HUDEP-2 (cell line): ENCODE measurements at regions not wholly inside any gene's neighbourhood (a gene's known extent, or its start where the extent isn't known, plus 50 kb on each side); places are given as distances from the start of the nearest gene placed in this dataset.
A peak's percentile ranks its signal among the peaks of the same experiment; 100 is the strongest.
"Not testable (repeated sequence)": the region's sequence is repeated elsewhere in the genome, so short reads cannot be mapped to it uniquely, and the experiment has no call there.

Source experiments
- DNase-seq, 76 experiments: peaks; one replicate each; lab custom pipeline; 2025; ENCODE audit not compliant: unreplicated experiment in 76 of 76; lab: John Stamatoyannopoulos, UW

DNA sequence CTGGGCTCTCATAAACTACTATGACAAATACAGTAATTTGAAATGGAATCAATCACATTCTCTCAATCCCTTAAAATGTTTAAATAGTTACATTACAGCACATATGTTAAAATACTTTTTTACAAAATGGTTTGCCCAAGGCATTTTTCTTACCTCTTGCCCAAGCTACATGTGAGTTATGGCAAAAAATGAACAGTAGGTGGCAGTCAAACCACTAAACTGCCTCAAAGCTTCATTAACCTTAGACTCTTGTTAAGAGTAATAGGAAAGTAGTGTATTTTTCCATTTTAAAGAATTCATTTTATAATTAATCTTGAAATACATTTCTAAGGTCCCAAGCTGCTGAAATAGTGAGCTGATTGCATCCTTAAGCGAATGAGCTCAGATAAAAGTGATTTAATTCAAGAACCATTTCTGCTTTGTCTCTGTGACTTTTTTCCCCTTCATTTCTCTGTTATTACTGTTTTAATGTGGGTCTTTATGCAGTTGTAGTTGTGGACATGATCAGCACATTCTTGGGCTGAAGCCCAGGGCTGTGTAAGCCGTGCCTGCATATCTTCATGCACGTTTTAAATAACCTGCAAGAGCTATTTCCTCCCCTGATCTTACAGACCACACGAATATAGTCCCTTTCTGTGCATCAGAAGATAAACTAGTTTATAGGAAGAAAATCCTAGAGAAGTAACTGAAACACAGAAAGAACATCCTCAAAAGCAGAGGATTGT lies 311.8 kb downstream of the LNPK start:
- peak in 31 of 76 experiments; percentile 1 to 58 (median 33) for DNase-seq

DNA sequence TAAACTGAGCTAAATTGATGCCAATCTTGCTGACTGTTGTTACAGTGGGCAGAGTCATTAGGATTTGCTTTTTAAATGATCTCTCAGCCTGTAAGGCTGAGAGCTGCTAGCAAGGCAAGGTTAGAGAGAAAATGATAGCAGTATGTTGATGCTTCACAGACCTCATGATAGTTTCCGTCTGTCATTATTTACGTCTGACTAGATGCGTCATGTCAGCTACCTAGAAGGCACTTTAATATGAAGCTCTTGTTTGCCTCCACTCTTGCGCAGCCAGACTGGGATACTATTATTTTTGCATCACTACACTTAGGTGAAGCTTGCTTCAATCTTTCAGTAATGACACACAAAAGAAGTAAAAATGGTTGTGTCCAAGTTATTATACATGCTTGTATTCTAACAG lies 313.8 kb downstream of the LNPK start:
- no peak for DNase-seq

DNA sequence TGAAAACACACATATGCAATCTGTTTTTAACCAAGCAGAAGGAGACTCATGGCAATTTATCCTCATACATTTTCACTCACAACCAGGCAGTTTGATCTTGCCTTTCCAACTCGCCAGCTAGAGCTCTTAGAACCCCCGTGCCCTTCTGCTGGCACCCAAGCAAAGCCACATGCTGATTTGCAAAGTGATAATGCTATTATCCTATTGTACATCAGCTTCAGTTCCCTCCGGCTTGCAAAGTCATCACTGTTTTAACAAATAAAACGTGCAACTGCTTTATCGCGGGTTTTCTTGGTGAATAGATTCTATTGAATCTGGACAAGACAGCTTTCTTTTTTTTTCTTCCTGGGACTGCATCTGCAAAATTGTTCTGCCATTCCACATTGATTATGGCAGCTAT lies 314.6 kb downstream of the LNPK start:
- no peak for DNase-seq

DNA sequence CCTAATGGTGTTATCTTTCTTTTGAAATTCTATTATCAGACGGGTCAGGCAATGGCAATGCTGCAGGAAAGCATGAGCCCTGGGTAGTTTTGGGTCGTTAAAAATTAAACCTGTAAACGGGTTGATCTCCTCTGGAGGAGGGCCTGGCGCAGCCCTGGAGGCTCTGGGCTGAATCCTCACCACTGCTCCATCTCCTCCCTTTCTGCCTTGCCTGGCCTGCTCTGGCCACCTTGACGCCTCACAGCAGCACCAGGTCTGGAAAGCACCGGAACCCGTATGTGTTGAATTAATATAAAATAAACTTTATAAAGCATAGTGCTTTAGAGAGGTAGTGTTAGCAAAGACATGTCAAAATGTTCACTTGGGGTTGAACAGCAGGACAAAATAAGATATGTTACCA lies 316.1 kb downstream of the LNPK start:
- no peak for DNase-seq

DNA sequence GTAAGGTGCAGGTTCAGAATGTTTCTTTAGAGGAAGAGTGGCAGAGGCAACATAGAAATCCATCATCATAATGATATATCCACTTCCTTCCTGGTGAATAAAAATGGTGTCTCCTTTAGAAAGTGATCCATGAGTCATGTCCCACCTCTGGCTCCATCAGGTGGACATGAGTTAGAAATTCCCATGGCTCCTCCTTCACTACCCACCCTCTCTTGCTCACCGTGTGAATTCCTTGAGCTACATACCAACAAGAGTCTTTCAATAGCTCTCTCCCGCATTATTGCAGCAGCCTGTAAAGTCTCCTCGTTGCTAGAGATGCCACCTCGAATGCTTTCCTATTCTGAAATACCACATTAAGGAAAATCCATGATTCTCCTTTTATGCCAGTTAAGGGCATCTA lies 317.6 kb downstream of the LNPK start:
- DNase-seq: no peak

DNA sequence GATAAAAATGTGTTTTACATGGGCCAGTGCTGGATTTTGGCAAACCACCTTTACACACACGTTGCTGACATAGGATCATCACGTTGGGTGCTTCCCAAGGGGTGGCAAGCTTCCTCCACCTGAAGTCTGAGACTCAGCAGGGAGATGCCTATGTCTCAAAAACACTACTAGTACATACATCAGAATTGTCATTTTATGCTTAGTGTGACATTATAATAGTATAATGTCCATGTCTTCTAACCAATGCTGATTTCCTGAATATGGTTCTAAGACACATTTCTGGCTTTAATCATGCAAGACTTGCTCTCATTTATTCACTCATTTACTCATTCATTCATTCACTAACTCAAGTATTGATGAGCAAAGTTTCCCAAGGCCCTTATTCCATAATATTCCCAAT lies 322.3 kb downstream of the LNPK start:
- DNase-seq: no peak

DNA sequence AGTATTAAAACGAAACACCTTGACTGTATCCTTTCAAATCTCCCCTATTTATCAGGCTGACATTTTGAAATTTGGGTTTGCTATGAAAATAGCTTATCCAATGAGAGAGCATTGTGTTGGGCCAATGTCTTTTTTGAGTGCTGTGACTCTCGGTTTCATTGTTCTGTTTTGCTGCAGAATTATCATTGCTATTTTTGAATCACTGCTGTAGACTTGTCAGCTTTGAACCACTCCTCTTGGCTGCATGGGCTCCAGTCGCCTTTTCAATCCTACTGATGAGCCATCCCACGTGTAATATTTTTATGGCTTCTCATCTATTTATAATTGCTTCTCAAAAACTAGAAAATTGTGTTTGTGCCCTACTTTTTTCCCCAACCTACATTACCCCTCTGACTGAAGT lies 322.8 kb downstream of the LNPK start:
- DNase-seq: no peak

DNA sequence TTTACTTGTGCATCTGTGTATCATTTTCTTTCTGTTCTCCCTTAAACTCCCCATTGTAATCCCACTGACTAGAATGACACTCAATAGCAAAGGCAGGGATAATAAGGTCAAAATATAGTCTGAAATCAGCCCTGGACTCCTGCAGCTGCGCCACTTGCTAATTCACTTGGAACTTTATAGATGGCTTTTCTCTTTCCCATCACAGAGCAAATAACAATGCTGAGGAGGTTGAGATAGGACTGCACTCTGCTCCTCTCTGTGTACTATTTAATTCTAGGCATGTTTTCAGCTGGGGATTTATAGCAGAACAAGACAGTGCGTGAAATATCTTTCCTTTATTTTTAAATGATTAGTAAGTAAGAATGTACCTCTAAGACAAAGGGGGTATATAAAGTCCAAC lies 324.2 kb downstream of the LNPK start:
- no peak for DNase-seq

DNA sequence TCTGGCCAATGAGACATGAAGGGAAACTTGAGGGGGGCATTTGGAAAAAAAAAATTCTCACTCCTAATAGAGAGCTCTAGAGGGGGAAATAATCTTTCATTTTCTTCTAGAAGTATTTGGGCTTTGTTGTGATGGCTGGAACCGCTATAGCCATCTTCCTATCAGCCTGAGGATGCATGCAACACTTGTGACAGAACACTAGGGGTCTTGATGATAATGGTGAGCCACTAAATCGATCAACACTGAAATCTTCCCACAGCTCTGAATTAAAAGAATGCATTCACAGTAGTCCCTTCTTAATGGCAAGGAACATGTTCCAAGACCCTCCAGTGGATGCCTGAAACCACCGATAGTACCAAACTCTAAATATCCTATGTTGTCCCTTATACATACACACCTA lies 325.3 kb downstream of the LNPK start:
- no peak for DNase-seq

DNA sequence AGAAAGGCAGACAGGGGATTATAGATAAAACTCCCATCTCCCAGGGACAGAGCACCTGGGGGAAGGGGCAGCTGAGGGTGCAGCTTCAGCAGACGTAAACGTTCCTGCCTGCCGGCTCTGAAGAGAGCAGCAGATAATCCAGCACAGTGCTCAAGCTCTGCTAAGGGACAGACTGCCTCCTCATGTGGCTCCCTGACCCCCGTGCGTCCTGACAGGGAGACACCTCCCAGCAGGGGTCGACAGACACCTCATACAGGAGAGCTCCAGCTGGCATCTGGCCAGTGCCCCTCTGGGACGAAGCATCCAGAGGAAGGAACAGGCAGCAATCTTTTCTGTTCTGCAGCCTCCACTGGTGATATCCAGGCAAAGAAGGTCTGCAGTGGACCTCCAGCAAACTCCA lies 333.3 kb downstream of the LNPK start:
- not testable (repeated sequence) for DNase-seq

DNA sequence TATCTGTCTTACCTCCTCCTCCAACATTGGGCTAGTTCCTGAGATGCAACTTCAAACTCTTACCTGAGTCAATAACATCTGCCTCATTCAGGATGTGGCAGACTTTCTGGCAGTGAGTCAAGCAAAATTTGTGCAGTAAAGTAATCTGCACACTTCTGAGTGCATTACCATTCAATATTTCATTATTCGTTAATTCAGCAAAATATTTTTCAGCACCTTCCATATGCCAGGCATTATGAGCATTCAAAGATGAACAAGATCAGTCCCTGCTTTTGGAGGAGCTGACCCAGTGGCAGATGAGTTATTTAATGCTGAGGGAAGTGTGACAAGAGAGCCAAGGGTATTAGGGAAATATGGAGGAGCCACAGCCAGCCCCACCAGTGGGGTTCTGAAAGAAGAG lies 339.7 kb downstream of the LNPK start:
- no peak for DNase-seq

DNA sequence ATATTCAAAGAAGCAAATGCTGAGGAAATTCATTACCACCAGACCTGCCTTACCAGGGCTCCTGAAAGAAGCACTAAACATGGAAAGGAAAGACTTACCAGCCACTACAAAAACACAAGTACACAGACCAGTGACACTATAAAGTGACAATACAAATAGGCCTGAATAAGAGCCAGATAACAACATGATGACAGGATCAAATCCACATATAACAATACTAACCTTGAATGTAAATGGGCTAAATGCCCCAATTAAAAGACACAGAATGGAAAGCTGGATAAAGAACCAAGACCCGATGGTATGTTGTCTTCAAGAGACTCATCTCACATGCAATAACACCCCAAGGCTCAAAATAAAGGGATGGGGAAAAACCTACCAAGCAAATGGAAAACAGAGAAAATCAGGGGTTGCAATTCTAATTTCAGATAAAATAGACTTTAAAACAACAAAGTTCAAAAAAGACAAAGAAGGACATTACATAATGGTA lies 353.4 kb downstream of the LNPK start:
- DNase-seq: no peak

DNA sequence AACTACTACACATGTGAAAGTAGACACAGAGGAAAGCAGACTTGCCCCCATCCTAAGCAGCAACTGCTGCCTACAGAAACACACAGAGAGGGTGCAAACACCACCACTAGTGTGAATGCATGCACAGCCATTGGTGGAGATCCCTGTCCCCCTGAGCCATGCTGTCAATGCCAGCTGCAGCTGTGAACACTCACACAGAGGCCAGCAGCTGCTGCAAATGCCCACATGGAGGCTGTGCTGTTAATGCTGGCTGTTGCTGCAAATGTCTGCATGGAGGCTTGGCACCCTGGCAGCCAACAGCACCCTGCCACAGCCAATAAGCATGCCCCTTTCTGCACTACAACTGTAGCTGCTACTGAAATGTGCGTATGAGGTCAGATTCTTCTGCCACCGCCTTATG lies 355.0 kb downstream of the LNPK start:
- no peak for DNase-seq

DNA sequence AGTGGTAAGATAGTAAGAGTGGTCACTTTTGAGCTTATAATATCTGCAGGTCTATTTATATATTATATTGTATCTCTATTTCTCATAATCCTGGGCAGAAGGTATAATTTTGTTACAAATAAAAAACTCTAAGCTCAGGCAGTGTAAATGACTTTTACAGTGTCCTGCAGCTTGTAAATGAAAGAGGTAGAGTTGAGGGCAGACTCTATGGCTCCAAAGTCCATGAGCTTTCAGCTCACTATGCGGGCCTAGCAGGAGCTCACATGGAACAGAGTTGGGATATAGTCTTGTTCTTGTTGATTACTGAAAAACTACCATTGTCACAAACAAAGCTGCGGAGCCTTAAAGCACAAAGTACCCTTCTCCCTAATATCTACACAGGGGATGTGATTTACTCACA lies 361.4 kb downstream of the LNPK start:
- no peak for DNase-seq

DNA sequence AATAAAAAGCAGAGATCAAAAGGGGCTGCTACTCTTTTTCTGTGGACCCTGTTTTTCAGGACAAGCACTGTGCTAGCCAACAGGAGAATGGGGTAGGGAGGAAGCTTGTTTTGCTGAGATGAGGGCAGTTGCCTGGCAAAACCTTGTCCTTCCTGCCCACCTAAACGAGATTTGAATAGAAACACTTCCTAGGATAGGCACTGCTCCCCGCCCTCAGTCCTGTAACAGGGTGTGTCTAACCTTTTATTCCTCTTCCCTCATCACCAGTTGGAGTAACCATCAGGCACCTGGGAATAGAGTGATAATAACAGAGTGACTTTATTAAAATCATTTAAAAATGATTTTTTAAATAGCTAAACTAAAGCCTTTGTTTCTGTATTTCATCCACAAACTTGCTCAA lies 368.8 kb downstream of the LNPK start:
- DNase-seq: no peak

DNA sequence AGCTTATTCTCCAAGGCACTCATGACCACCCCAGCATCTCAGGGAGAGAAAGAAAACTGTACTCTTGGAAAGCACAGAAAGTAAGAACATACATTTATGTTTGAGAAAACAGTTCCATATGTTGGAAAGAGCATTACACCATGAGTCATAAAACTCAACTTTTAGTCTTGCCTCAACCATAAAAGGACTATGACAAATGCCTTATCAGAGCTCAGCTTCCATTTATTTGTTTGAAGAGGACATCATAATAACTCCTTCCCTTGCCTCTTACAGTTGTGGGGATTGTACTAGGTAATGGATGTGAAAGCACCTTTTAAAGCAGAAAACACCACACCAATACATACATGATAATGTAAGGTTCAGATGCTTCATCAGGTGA lies 370.8 kb downstream of the LNPK start:
- DNase-seq: no peak

DNA sequence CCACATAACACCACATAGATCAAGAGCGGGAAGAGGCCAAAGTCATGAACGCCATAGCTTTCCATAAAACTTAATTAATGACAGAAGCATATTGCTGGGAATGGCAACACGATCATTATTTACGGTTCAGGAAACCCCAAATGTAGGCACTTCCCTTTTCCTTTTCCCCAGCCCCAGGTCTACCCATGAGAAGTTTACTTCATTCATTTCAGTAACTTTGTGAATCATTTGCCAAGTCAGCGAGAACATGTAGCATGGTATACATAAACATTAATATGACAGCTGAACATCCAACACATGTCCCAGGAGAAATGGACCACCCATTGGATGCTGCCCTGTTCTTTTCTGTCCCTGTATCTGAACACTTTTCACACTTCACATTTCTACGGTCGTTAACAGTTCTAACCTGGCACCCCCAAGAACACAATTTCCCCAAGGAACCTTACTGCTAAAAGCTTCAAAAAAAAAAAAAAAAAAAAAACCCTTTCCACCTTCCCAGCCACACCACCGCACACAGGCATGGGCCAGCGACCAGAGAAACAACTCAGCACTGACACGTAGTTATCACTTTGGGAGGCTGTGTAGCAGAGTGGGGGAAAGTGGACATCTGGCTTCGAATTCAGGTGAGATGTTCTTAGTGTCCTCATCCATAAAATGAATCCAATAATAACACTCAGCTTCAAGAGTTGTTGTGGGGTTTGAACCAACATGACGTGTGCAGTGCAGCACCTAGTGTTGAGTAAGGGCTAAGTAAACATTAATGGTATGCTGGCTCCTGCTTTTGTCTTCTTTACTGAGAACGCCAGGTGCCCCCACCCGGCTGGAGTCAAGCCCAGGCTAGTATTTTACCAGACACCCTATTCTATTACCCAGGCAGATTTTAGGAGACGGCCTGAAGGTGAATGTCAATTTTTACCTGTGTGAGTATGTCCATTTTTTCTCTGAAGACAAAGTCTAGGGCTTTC lies 371.5 kb downstream of the LNPK start:
- DNase-seq: no peak

DNA sequence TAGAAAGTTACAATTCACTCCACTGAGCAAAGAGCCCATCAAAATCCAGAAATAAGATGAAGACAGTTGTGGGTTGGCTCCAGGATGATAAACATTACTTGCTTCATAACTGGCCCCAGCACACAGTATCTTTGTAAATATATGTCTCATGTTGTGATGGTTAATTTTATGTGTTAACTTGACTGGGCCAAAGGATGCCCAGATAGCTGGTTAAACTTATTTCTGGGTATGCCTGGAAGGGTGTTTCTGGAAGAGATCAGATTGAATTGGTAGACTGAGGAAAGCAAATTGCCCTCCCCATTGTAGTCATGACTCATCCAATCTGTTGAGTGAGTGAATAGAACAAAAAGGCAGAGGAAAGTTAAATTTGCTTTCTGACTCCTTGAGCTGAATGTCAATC lies 373.8 kb downstream of the LNPK start:
- DNase-seq: no peak

DNA sequence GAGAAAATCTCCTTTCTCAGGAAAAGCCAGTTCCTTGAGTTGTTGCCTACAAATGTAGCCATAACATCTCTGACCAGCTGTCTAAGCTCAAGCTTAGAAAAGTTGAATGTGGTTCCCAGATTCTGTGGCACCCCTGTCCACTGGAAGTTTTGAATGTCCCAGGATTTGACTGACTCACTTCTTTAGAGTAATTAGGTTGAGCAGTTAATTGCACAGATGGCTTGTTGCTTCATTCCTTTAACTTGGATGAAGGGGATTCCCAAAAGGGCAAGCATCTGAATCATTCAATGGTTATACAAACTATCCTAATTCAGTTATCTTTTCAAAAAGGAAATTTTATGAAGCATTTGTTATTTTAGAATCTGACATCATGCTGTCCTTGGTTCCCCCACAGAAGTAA lies 374.7 kb downstream of the LNPK start:
- DNase-seq: no peak

DNA sequence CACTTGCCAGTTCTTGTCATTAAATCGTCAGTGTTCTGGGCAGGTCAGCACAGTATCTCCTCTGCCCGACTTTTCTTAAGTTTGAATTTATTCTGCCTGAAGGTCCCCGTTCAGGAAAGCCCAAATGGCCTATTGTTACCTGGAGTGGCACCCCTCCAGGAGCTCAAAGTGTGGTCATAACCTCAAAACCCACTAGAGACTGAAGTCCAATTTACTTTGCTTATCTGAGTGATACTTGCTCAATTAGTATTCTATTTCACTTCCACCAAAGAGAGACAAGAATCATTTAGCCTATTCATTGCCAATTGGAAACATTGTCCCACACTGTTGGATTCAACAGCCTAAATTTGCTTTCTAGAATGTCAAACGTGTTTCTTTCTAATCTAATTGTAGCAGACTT lies 375.3 kb downstream of the LNPK start:
- DNase-seq: no peak

DNA sequence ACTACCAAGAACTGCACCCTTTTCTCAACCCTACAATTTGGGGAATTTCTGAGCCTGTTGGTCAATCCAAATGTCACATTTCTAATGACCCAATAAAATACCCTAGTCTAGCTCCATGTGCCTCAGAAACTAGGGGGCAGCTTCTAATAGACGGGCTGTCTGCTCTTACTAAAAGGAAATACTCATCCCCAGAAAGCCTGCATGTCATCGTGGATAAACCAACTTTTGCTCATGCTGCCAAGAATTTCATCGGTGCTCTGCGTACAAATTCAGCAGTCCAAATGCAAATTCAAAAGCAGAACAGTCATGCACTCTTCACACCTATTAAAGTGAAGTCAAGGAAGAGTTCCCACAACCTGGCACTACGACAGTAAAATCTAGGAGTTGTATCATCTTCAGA lies 377.3 kb downstream of the LNPK start:
- no peak for DNase-seq

DNA sequence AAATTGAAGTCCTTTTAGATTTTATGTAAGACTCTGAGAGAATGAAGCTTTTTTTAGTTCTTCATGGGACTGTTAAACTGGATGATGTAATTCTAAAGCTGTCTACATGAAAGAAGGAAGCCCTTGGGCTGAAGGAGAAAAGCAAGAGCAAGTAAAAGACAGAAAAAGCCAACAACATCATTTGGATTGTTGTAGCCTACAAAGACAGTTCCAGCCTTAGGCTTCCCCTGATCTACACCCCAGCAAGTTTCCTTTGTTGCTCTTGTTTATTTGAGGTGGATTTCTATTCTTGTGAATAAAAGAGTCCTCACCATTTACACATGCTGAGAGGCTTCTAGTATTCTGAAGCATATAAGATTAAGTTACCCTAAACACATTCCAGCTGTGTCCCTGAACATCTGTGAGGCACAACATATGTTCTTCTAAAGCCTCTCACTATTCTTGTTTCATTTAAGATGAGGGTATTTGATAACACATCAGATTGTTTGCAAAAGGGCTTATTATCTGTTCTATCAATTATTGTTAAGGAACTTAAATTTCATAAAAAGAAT lies 377.8 kb downstream of the LNPK start:
- DNase-seq: no peak
